ENCODE measurements at regions not wholly inside any gene's neighbourhood (a gene's known extent, or its start where the extent isn't known, plus 50 kb on each side); places are given as distances from the start of the nearest gene placed in this dataset.

DNA sequence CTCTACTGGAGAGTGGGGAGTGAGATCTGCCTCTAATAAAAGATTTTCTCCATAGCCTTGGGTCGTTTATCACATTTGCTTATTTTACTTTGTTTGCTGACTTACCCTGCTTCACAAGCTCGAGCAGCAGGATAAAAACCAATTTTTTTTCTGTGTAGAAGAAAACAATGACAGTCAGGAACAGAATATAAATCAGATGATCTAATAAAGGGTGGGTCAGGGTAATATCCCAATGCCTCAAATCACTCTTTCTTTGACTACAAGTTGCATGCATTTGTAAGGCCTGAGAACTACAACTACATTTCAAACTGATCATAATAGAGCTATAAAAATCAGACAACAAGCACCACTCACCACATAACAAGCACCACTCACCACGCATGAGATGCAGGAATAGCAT is 174.4 kb upstream of the ADARB2 start:
- TF ChIP-seq POLR2AphosphoS5 (IDR thresholded peaks at IDR 0.05), result no peak
- no peak for TF ChIP-seq POLR2A (IDR thresholded peaks at IDR 0.05)
